ENCODE measurements at regions not wholly inside any gene's neighbourhood (a gene's known extent, or its start where the extent isn't known, plus 50 kb on each side); places are given as distances from the start of the nearest gene placed in this dataset.

DNA sequence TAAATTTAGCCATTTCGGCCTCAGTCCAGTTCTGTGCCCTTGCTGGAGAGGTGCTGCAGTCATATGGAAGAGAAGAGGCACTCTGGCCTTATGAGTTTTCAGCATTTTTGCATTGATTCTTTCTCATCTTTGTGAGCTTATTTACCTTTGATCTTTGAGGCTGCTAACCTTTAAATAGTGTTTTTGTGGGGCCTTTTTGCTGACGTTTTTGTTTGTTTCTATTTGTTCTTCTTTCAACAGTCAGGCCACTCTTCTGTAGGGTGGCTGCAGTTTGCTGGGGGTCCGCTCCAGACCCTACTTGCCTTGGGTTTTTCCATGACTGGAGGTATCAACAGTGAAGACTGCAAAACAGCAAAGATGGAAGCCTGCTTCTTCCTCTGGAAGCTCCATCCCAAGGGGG is 1951.7 kb upstream of the LRRTM1 start:
- TF ChIP-seq, protein P1, sequence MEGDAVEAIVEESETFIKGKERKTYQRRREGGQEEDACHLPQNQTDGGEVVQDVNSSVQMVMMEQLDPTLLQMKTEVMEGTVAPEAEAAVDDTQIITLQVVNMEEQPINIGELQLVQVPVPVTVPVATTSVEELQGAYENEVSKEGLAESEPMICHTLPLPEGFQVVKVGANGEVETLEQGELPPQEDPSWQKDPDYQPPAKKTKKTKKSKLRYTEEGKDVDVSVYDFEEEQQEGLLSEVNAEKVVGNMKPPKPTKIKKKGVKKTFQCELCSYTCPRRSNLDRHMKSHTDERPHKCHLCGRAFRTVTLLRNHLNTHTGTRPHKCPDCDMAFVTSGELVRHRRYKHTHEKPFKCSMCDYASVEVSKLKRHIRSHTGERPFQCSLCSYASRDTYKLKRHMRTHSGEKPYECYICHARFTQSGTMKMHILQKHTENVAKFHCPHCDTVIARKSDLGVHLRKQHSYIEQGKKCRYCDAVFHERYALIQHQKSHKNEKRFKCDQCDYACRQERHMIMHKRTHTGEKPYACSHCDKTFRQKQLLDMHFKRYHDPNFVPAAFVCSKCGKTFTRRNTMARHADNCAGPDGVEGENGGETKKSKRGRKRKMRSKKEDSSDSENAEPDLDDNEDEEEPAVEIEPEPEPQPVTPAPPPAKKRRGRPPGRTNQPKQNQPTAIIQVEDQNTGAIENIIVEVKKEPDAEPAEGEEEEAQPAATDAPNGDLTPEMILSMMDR (conservative IDR thresholded peaks at IDR 0.05; ENCODE audit: low read depth, low read length) = no peak
- TF ChIP-seq EZH2 (IDR thresholded peaks at IDR 0.05; ENCODE audit: borderline replicate concordance, low read depth, low read length, poor library complexity, severe bottlenecking) = no peak

Measured in A673 (cell line).